K562 (cell line): ENCODE measurements at regions not wholly inside any gene's neighbourhood (a gene's known extent, or its start where the extent isn't known, plus 50 kb on each side); places are given as distances from the start of the nearest gene placed in this dataset.

Experiments
- ATAC-seq: fragments of 200-7000 bp; cut with Tn5 transposase; 3 replicates; pipeline ENCODE4 v1.9.1; 2020; ENCODE audit warnings: moderate library complexity
- BruUV-seq: library from RNA; stranded (reverse); fragments of 400-500 nt; replicated peaks from 2 replicates; lab custom pipeline; 2021; lab: Mats Ljungman, UMichigan
- CTCF ChIA-PET: fragments of 300-600 bp; formaldehyde crosslinking; extraction: SDS; loops from one replicate; lab custom pipeline; 2021; ENCODE audit warnings: low intra/inter-chr PET ratio; lab: Yijun Ruan, JAX
- POLR2A ChIA-PET: fragments of 300-600, 350-650 bp; sonication (Branson Sonifier 250); formaldehyde crosslinking; extraction: SDS; loops from one replicate; lab custom pipeline; 2021; ENCODE audit warnings: antibody characterized with exemption, inconsistent platforms; lab: Yijun Ruan, JAX
- DNase-seq, 4 experiments: peaks; one replicate each; pipeline versions ENCODE4 v3.0.0 to v3.0.0-alpha.2; 2011 to 2018; ENCODE audit warnings: low spot score in 3 of 4, mixed read lengths in 3 of 4; ENCODE audit errors: extremely low read depth in 1 of 4
- FAIRE-seq: peaks from 2 replicates; lab custom pipeline; 2011; peaks lifted over from hg19 to GRCh38; lab: Jason Lieb, UNC
- H2AFZ ChIP-seq: 2 replicates; pipeline ENCODE4 v1.6.0; 2011; ENCODE audit warnings: low read depth, low read length, control low read depth, inconsistent platforms
- H3K27ac ChIP-seq: fragments of 200-600 bp; 3 replicates; pipeline ENCODE4 v1.8.0; 2011; ENCODE audit warnings: low read depth, mild to moderate bottlenecking, control low read depth, inconsistent platforms, low read length, moderate library complexity, mixed read lengths; ENCODE audit errors: extremely low read depth
- H3K27me3 ChIP-seq, 2 experiments: fragments of 300-600 bp in 1 of 2; 2 replicates in 1 of 2; 3 replicates in 1 of 2; pipeline versions ENCODE4 v1.6.0 to v1.8.0; 2011; ENCODE audit warnings: inconsistent platforms in 2 of 2, low read length in 2 of 2, mild to moderate bottlenecking in 1 of 2, mixed read lengths in 1 of 2, moderate library complexity in 1 of 2; ENCODE audit not compliant: control insufficient read depth in 2 of 2, insufficient read depth in 2 of 2
- H3K36me3 ChIP-seq: fragments of 300-600 bp; 3 replicates; pipeline ENCODE4 v1.8.0; 2011; ENCODE audit warnings: mild to moderate bottlenecking, low read length, inconsistent platforms; ENCODE audit not compliant: control insufficient read depth, insufficient read depth
- H3K4me1 ChIP-seq, 2 experiments: fragments of 200-600 bp in 1 of 2; replicated peaks in 1 of 2; 2 replicates in 1 of 2; 3 replicates in 1 of 2; pipeline versions ENCODE4 v1.5.1 to v1.8.0; 2011; ENCODE audit warnings: inconsistent platforms in 2 of 2, low read length in 2 of 2, mild to moderate bottlenecking in 1 of 2, mixed read lengths in 1 of 2, moderate library complexity in 1 of 2; ENCODE audit not compliant: control insufficient read depth in 2 of 2, insufficient read depth in 2 of 2
- H3K4me2 ChIP-seq: 2 replicates; pipeline ENCODE4 v1.6.1; 2011; ENCODE audit warnings: low read length, control low read depth, inconsistent platforms, mixed read lengths; ENCODE audit not compliant: insufficient read depth
- H3K4me3 ChIP-seq: fragments of 200-600 bp; sonication (generic), shearing (Covaris generic); 2 replicates; pipeline ENCODE4 v1.5.1; 2016; ENCODE audit warnings: control low read depth, inconsistent platforms
- H3K79me2 ChIP-seq: fragments of 200-600 bp; 3 replicates; pipeline ENCODE4 v1.8.0; 2011; ENCODE audit warnings: low read length, inconsistent platforms; ENCODE audit not compliant: control insufficient read depth, insufficient read depth
- H3K9ac ChIP-seq, 2 experiments: 2 replicates each; pipeline versions ENCODE4 v1.6.0 to v1.6.1; 2011; ENCODE audit warnings: low read depth in 2 of 2, low read length in 2 of 2, control low read depth in 1 of 2, inconsistent platforms in 1 of 2, mild to moderate bottlenecking in 1 of 2, mixed read lengths in 1 of 2; ENCODE audit not compliant: insufficient read depth in 1 of 2
- H3K9me1 ChIP-seq: one replicate; pipeline ENCODE4 v1.6.0; 2011; ENCODE audit warnings: inconsistent platforms, mild to moderate bottlenecking, low read length, moderate library complexity; ENCODE audit not compliant: control insufficient read depth, insufficient read depth
- H3K9me3 ChIP-seq: replicated peaks from 2 replicates; pipeline ENCODE4 v1.5.1; 2011; ENCODE audit warnings: low read depth, low read length, inconsistent platforms; ENCODE audit not compliant: control insufficient read depth, insufficient read depth
- H4K20me1 ChIP-seq: replicated peaks from 2 replicates; pipeline ENCODE4 v1.6.1; 2011; ENCODE audit warnings: low read length, inconsistent platforms, mixed read lengths; ENCODE audit not compliant: control insufficient read depth, insufficient read depth
- FOXP1 ChIP-seq: sonication (generic); formaldehyde crosslinking; IDR thresholded peaks from 2 replicates; pipeline ENCODE4 v1.8.0; 2022; ENCODE audit warnings: mild to moderate bottlenecking, missing genetic modification reagents
- GATAD2B ChIP-seq: fragments of 450-650 bp; IDR thresholded peaks from 2 replicates; pipeline ENCODE4 v1.6.1; 2017; ENCODE audit warnings: mild to moderate bottlenecking, borderline replicate concordance
- ZNF232 ChIP-seq: sonication (generic); formaldehyde crosslinking; IDR thresholded peaks from 2 replicates; pipeline ENCODE4 v1.8.0; 2022; ENCODE audit warnings: mild to moderate bottlenecking, missing genetic modification reagents
- WGBS: fragments of 100-300 bp; shearing (Covaris generic); methylation state at CpG from one replicate; pipeline ENCODE4 v1.1.6; 2016; ENCODE audit warnings: low coverage, mixed read lengths; ENCODE audit not compliant: insufficient coverage; ENCODE audit errors: missing lambda C conversion rate; 5-methylcytosine and 5-hydroxymethylcytosine counted together
- in situ Hi-C: fragments of 300-500 bp; cut with MboI; formaldehyde crosslinking; loops from 4 replicates; pipeline ENCODE4 v1.15.0; 2018; ENCODE audit warnings: inconsistent platforms, mixed read lengths
- intact Hi-C: fragments of 100-400 bp; cut with micrococcal nuclease; formaldehyde crosslinking; loops from 2 replicates; pipeline ENCODE4 v1.14.2; 2022
- TF ChIP-seq, protein P1 (sequence below), 2 experiments: IDR thresholded peaks in 1 of 2; conservative IDR thresholded peaks in 1 of 2; 2 replicates each; pipeline ENCODE4 v1.6.1; 2016; ENCODE audit warnings: low read depth in 2 of 2, mild to moderate bottlenecking in 1 of 2, missing compliant biosample characterization in 1 of 2, missing genetic modification characterization in 1 of 2, moderate library complexity in 1 of 2
- TF ChIP-seq, protein P2 (sequence below), 2 experiments: fragments of 450-650 bp; IDR thresholded peaks; 2 replicates each; pipeline ENCODE4 v1.6.1; 2016; ENCODE audit warnings: mild to moderate bottlenecking in 2 of 2, borderline replicate concordance in 1 of 2, low read depth in 1 of 2, moderate library complexity in 1 of 2
- TF ChIP-seq, protein P3 (sequence below): fragments of 450-650 bp; IDR thresholded peaks from 2 replicates; pipeline ENCODE4 v1.6.1; 2016
- TF ChIP-seq, protein P4 (sequence below): fragments of 450-650 bp; formaldehyde crosslinking; IDR thresholded peaks from 2 replicates; pipeline ENCODE4 v1.4.0; 2022; ENCODE audit warnings: missing genetic modification characterization

DNA sequence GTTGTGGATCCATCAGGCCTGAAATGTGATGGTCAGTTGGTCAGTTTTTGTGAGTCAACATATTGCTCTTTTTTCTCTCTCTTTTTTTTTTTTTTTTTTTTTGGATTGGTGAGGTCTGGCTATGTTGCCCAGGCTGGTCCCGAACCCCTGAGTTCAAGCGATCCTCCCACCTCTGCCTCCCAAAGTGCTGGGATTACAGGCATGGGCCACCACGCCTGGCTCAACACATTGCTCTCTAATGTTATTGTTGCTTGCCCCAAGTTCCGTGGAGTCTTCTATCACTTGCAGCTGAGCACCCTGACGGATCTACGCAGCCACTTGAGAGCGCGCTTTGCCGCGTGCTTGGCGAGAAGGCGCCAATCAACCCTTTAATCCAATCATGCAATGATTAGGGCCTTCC lies 69.5 kb upstream of the DIO3 start:
- WGBS: 0% methylated on average over 10 of the region's 12 CpGs
- in situ Hi-C loops: no loop called here
- FAIRE-seq (no peak), DNase-seq (no peak), ATAC-seq (no peak)
- POLR2A ChIA-PET: interaction anchor here (0.7 kb wide), 1 partner anchor 394 kb away, joined by 3 read pairs; no protein-coding TSS in a partner anchor
- Histone ChIP-seq H3K36me3 (no peaks in the 10 kb centered on the region), H3K9me1 (no peaks in the 10 kb centered on the region), H3K4me1 (no peaks in the 10 kb centered on the region; a peak in 1 of 5 replicates), H3K9me3 (no peaks in the 10 kb centered on the region), H3K9ac (no peak overlapping the region), H3K27me3 (peaks cover 10 to 40% of the 10 kb centered on the region in 2 experiments), H4K20me1 (no peaks in the 10 kb centered on the region), H2AFZ (no peak overlapping the region), H3K79me2 (no peaks in the 10 kb centered on the region), H3K27ac (no peak overlapping the region), H3K4me2 (no peak overlapping the region), H3K4me3 (no peak overlapping the region)
- intact Hi-C loops: no loop called here
- CTCF ChIA-PET: no interaction called here
- no TSS peak for BruUV-seq
- TF ChIP-seq, protein P1, sequence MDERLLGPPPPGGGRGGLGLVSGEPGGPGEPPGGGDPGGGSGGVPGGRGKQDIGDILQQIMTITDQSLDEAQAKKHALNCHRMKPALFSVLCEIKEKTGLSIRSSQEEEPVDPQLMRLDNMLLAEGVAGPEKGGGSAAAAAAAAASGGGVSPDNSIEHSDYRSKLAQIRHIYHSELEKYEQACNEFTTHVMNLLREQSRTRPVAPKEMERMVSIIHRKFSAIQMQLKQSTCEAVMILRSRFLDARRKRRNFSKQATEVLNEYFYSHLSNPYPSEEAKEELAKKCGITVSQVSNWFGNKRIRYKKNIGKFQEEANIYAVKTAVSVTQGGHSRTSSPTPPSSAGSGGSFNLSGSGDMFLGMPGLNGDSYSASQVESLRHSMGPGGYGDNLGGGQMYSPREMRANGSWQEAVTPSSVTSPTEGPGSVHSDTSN (CRISPR knock-in tag; IDR thresholded peaks at IDR 0.05; ENCODE audit: low read depth): no peak
- TF ChIP-seq, protein P1 (tag; conservative IDR thresholded peaks at IDR 0.05; ENCODE audit: low read depth): no peak
- TF ChIP-seq, protein P2, sequence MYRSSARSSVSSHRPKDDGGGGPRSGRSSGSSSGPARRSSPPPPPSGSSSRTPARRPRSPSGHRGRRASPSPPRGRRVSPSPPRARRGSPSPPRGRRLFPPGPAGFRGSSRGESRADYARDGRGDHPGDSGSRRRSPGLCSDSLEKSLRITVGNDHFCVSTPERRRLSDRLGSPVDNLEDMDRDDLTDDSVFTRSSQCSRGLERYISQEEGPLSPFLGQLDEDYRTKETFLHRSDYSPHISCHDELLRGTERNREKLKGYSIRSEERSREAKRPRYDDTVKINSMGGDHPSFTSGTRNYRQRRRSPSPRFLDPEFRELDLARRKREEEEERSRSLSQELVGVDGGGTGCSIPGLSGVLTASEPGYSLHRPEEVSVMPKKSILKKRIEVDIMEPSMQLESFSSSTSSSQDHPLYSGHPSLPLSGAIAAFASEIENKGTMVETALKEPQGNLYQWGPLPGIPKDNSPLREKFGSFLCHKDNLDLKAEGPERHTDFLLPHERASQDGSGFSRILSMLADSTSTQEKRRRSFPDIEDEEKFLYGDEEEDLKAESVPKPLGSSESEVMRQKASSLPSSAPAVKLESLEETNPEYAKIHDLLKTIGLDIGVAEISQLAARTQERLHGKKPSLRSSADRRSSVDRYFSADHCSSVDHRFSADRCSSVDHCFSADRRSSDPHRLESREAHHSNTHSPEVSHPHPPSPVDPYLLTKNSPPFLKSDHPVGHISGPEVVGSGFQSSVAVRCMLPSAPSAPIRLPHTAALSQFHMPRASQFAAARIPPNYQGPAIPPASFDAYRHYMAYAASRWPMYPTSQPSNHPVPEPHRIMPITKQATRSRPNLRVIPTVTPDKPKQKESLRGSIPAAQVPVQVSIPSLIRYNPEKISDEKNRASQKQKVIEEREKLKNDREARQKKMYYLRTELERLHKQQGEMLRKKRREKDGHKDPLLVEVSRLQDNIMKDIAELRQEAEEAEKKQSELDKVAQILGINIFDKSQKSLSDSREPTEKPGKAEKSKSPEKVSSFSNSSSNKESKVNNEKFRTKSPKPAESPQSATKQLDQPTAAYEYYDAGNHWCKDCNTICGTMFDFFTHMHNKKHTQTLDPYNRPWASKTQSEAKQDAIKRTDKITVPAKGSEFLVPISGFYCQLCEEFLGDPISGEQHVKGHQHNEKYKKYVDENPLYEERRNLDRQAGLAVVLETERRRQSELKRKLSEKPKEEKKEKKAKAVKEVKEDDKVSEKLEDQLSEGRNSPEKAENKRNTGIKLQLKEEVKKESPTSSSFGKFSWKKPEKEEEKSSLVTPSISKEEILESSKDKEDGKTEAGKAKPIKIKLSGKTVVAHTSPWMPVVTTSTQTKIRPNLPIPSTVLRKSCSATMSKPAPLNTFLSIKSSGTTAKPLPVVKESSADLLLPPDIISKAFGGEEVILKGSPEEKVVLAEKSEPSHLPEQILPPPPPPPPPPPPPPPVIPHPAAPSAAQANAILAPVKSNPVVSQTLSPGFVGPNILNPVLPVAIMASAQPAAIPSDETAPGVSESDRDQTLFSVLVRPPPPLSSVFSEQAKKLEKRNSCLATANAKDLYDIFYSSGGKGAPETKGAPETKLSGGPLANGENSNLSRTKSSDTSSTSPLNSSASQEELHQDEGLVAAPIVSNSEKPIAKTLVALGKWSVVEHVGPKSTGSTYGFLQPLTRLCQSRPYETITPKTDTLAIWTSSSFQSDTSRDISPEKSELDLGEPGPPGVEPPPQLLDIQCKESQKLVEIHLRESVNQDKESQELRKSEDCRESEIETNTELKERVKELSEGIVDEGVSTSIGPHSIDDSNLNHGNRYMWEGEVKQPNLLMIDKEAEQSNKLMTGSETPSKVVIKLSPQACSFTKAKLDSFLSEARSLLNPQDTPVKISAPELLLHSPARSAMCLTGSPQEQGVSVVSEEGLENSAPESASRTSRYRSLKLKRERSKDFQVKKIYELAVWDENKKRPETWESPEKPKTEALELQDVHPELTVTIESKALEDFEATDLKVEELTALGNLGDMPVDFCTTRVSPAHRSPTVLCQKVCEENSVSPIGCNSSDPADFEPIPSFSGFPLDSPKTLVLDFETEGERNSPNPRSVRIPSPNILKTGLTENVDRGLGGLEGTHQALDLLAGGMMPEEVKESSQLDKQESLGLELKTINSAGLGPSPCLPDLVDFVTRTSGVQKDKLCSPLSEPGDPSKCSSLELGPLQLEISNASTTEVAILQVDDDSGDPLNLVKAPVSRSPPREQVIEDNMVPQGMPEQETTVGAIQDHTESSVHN (IDR thresholded peaks at IDR 0.05; ENCODE audit: borderline replicate concordance in 1 of 2, low read depth in 1 of 2): no peak
- TF ChIP-seq ZNF232: no peak
- TF ChIP-seq FOXP1 (CRISPR knock-in tag): no peak
- TF ChIP-seq, protein P3, sequence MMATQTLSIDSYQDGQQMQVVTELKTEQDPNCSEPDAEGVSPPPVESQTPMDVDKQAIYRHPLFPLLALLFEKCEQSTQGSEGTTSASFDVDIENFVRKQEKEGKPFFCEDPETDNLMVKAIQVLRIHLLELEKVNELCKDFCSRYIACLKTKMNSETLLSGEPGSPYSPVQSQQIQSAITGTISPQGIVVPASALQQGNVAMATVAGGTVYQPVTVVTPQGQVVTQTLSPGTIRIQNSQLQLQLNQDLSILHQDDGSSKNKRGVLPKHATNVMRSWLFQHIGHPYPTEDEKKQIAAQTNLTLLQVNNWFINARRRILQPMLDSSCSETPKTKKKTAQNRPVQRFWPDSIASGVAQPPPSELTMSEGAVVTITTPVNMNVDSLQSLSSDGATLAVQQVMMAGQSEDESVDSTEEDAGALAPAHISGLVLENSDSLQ: no peak
- TF ChIP-seq, protein P4, sequence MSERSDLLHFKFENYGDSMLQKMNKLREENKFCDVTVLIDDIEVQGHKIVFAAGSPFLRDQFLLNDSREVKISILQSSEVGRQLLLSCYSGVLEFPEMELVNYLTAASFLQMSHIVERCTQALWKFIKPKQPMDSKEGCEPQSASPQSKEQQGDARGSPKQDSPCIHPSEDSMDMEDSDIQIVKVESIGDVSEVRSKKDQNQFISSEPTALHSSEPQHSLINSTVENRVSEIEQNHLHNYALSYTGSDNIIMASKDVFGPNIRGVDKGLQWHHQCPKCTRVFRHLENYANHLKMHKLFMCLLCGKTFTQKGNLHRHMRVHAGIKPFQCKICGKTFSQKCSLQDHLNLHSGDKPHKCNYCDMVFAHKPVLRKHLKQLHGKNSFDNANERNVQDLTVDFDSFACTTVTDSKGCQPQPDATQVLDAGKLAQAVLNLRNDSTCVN (CRISPR knock-in tag): no peak
- no peak for TF ChIP-seq GATAD2B
